Stimulated activated effector memory CD8-positive, alpha-beta T cell treated with anti-CD3 and anti-CD28 coated beads, Interleukin-12 subunit alpha, Interleukin-12 subunit beta, amount 100 ng/mL, for 72 hours (primary cell): ENCODE measurements at regions not wholly inside any gene's neighbourhood (a gene's known extent, or its start where the extent isn't known, plus 50 kb on each side); places are given as distances from the start of the nearest gene placed in this dataset.

Experiments
- ATAC-seq: fragments of 150-1000 bp; cut with Tn5 transposase; 2 replicates; pipeline ENCODE4 v1.10.0; 2021
- DNase-seq, 2 donors: peaks; one replicate each; pipeline ENCODE4 v3.0.0; 2021 to 2022; ENCODE audit warnings: low spot score in 2 of 2
- H3K27ac Mint-ChIP-seq: one replicate; pipeline ENCODE4 v1.8.0; 2022; ENCODE audit warnings: mild to moderate bottlenecking, mixed read lengths
- H3K36me3 Mint-ChIP-seq: one replicate; pipeline ENCODE4 v1.8.0; 2022; ENCODE audit warnings: mild to moderate bottlenecking, mixed read lengths
- H3K4me1 Mint-ChIP-seq: one replicate; pipeline ENCODE4 v1.8.0; 2022; ENCODE audit warnings: mixed read lengths
- H3K4me3 Mint-ChIP-seq: one replicate; pipeline ENCODE4 v1.8.0; 2022; ENCODE audit warnings: mild to moderate bottlenecking, mixed read lengths
- H3K9me3 Mint-ChIP-seq: one replicate; pipeline ENCODE4 v1.8.0; 2022; ENCODE audit warnings: mixed read lengths

DNA sequence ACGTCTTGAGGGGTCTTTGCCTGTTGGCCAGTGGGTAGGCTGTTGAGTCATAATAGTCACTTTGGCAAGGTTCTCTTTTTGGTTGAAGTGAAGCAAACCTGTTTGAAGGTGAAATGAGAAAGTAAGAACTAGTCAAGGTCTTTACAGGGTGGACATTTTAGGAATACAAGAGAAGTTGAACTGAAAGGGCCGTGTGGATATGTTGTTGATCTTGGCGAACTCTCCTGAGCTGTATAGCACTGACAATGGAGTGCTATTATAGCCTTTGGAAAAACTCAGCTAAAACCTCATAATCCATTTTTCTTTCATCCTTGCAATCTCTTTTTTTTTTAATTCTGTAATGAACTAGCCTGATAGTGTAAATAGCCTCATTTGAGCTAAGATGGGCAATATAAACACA, 248.1 kb downstream of the MEIS1 start:
- ATAC-seq (no peak), DNase-seq (no peak)
- H3K4me1 Mint-ChIP-seq: no peaks in the 10 kb centered on the region
- no peaks in the 10 kb centered on the region for H3K36me3 Mint-ChIP-seq
- no peak overlapping the region for H3K27ac Mint-ChIP-seq
- H3K9me3 Mint-ChIP-seq: peaks cover 2% of the 10 kb centered on the region
- H3K4me3 Mint-ChIP-seq: no peak overlapping the region

GRCh38 chr2:66683599-66683998, 248.7 kb downstream of the MEIS1 start:
- ATAC-seq: no peak
- H3K36me3 Mint-ChIP-seq: no peaks in the 10 kb centered on the region

DNA sequence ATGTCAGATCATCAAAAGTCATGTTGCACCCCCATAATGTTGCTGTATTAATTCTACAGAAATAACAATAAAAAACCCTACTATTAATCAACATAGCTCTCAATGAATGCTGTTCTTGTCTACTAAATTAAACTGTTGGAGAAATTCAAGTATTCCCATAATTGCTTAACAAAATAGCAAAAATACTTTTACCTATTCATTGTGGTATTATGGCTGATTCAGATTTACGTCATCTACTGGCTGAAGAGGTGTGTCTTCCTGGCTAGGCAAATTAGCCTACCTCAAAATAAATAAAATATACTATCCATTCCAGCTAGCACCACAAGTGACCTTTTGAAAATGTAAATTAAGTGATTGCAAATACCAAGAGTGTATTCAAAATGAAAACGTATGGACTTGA, 249.4 kb downstream of the MEIS1 start:
- ATAC-seq (no peak), DNase-seq (no peak)
- H3K36me3 Mint-ChIP-seq: no peaks in the 10 kb centered on the region
- no peak overlapping the region for H3K4me3 Mint-ChIP-seq
- H3K9me3 Mint-ChIP-seq: peaks cover 2% of the 10 kb centered on the region
- no peak overlapping the region for H3K27ac Mint-ChIP-seq
- H3K4me1 Mint-ChIP-seq: no peaks in the 10 kb centered on the region

More at GRCh38 chr2:66683599-66683998, 248.7 kb downstream of the MEIS1 start:
- no peak overlapping the region for H3K4me3 Mint-ChIP-seq
- H3K4me1 Mint-ChIP-seq: no peaks in the 10 kb centered on the region
- peaks cover 2% of the 10 kb centered on the region for H3K9me3 Mint-ChIP-seq
- no peak overlapping the region for H3K27ac Mint-ChIP-seq
- no peak for DNase-seq

- Mint-ChIP-seq H3K4me1 (no peaks in the 10 kb centered on the region), H3K4me3 (no peak overlapping the region), H3K36me3 (no peaks in the 10 kb centered on the region), H3K27ac (no peak overlapping the region), H3K9me3 (no peaks in the 10 kb centered on the region)
- no peak for ATAC-seq
- no peak for DNase-seq
Measured at GRCh38 chr2:66686755-66687154, 251.8 kb downstream of the MEIS1 start.

- no peaks in the 10 kb centered on the region for H3K4me1 Mint-ChIP-seq
- no peaks in the 10 kb centered on the region for H3K9me3 Mint-ChIP-seq
- H3K4me3 Mint-ChIP-seq: no peak overlapping the region
- ATAC-seq (no peak), DNase-seq (no peak)
- H3K27ac Mint-ChIP-seq: no peak overlapping the region
- H3K36me3 Mint-ChIP-seq: no peaks in the 10 kb centered on the region
Measured at GRCh38 chr2:66688951-66689350, 254.0 kb downstream of the MEIS1 start.

DNA sequence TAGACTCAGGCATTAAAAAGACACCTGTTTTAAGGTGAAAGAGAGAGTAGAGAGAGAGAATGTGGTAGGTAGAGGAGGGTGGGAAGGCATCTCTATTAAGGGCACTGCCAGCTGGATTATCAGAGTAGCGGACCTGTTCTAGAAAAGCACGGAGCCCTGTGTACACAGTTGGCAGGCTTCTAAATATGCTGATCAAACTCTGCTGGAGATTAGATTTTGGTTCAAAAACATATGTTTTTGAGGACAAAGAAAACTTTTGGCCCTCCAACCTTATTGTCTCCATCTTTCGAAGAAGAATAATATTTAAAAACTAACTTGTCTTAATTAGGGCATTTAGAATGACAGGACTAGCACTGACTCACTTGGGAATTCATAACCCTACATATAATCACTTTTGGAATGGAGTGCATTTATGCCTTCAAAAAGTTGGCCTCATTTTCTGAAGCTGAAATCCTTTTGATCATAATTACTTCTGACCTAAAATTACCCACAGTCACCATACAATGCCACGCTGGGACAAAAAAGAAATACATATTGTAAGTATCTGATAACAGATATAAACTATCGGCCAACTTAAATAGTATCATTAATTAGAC, 254.6 kb downstream of the MEIS1 start:
- ATAC-seq: no peak
- Mint-ChIP-seq H3K4me1 (no peaks in the 10 kb centered on the region), H3K4me3 (no peak overlapping the region), H3K27ac (no peak overlapping the region), H3K9me3 (no peaks in the 10 kb centered on the region), H3K36me3 (no peaks in the 10 kb centered on the region)
- no peak for DNase-seq

- Mint-ChIP-seq H3K27ac (no peak overlapping the region), H3K36me3 (no peaks in the 10 kb centered on the region), H3K4me1 (no peaks in the 10 kb centered on the region), H3K9me3 (peaks cover 2% of the 10 kb centered on the region), H3K4me3 (no peak overlapping the region)
- no peak for DNase-seq
- no peak for ATAC-seq
Measured at GRCh38 chr2:66691031-66691965, 256.4 kb downstream of the MEIS1 start.

DNA sequence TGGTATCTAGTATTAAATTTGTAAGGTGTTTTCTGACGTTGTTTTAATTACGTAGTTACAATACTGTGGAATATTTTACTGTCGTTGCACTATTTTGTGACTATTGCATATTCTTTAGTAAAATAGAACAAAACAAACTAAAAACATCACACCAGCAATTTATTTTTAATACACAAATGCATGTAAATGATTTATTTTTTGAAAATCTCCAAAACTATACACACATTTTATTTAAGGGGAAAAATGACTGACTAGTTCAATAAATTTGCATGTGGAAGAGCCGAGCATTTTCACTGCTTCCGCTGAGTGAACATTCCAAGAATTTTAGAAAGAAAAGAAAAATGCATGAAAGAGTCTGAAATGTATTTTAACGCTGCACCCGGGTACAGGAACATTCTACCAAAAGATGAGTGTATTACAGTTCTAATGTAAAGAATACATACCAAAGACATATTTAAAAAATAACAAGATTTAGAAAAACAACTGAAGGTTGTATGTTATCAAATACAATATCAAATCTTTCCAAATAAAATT, 257.7 kb downstream of the MEIS1 start:
- H3K27ac Mint-ChIP-seq: no peak overlapping the region
- H3K4me3 Mint-ChIP-seq: no peak overlapping the region
- H3K4me1 Mint-ChIP-seq: no peaks in the 10 kb centered on the region
- H3K36me3 Mint-ChIP-seq: no peaks in the 10 kb centered on the region
- ATAC-seq (no peak), DNase-seq (no peak)
- peaks cover 2% of the 10 kb centered on the region for H3K9me3 Mint-ChIP-seq

- DNase-seq: no peak
- Mint-ChIP-seq H3K9me3 (peaks cover 2% of the 10 kb centered on the region), H3K4me1 (no peaks in the 10 kb centered on the region), H3K36me3 (no peaks in the 10 kb centered on the region), H3K27ac (no peak overlapping the region), H3K4me3 (no peak overlapping the region)
- ATAC-seq: no peak
Measured at GRCh38 chr2:66693076-66693965, 258.4 kb downstream of the MEIS1 start.

DNA sequence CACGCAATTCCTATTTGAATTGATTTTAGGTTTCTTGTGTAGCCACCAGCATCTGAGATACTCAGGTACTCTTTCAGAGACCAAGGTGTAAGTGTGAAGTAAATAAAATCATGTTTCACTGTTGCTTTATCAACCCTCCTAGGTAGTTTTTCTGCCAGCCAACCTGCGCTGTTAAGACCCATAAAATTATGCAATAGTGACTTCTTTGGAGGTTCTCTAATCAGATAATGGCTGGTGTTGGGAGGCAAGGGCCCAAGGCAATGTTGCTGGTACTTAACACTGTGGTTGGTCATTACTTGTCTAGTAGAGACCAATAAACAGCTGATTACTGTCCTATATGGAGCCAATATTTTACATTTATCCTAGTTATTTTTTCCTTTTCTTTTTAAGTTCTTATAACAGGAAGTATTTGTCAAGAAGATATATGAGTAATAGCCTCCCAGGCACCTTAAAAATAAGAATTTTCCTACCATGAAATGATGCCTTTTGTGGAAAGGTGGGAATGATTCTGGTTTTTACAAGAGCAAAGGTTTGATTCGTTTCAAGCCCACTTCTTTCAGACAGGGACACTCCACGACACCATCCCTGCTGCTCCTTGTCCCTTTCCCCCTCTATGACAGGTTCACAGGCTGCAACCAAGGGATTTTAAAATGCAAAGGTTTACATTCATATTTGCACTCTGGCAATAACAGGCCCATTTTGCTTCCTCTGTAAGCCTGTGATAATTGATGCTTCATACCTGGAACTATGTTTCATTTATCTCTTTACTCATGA, 259.3 kb downstream of the MEIS1 start:
- ATAC-seq (no peak), DNase-seq (no peak)
- no peak overlapping the region for H3K27ac Mint-ChIP-seq
- no peaks in the 10 kb centered on the region for H3K36me3 Mint-ChIP-seq
- no peak overlapping the region for H3K4me3 Mint-ChIP-seq
- H3K4me1 Mint-ChIP-seq: no peaks in the 10 kb centered on the region
- peaks cover 2% of the 10 kb centered on the region for H3K9me3 Mint-ChIP-seq

- ATAC-seq (no peak), DNase-seq (no peak)
- peaks cover 2% of the 10 kb centered on the region for H3K9me3 Mint-ChIP-seq
- H3K27ac Mint-ChIP-seq: no peak overlapping the region
- no peaks in the 10 kb centered on the region for H3K4me1 Mint-ChIP-seq
- no peak overlapping the region for H3K4me3 Mint-ChIP-seq
- H3K36me3 Mint-ChIP-seq: no peaks in the 10 kb centered on the region
Measured at GRCh38 chr2:66695226-66695735, 260.4 kb downstream of the MEIS1 start.

GRCh38 chr2:66696374-66696773, 261.4 kb downstream of the MEIS1 start:
- DNase-seq (no peak), ATAC-seq (no peak)
- Mint-ChIP-seq H3K4me1 (no peaks in the 10 kb centered on the region), H3K27ac (no peak overlapping the region), H3K9me3 (peaks cover 2% of the 10 kb centered on the region), H3K36me3 (no peaks in the 10 kb centered on the region), H3K4me3 (no peak overlapping the region)

GRCh38 chr2:66696886-66697285, 262.0 kb downstream of the MEIS1 start:
- peaks cover 4% of the 10 kb centered on the region for H3K9me3 Mint-ChIP-seq

GRCh38 chr2:66697366-66697765, 262.4 kb downstream of the MEIS1 start:
- Mint-ChIP-seq H3K4me1 (no peaks in the 10 kb centered on the region), H3K27ac (no peak overlapping the region), H3K4me3 (no peak overlapping the region), H3K9me3 (peaks cover 6% of the 10 kb centered on the region), H3K36me3 (no peaks in the 10 kb centered on the region)
- DNase-seq (no peak), ATAC-seq (no peak)

More at GRCh38 chr2:66696886-66697285, 262.0 kb downstream of the MEIS1 start:
- no peak for ATAC-seq
- DNase-seq: no peak
- Mint-ChIP-seq H3K4me3 (no peak overlapping the region), H3K36me3 (no peaks in the 10 kb centered on the region), H3K4me1 (no peaks in the 10 kb centered on the region), H3K27ac (no peak overlapping the region)
